K562 (cell line): ENCODE measurements at regions not wholly inside any gene's neighbourhood (a gene's known extent, or its start where the extent isn't known, plus 50 kb on each side); places are given as distances from the start of the nearest gene placed in this dataset.

Source experiments
- ATAC-seq: fragments of 200-7000 bp; cut with Tn5 transposase; 3 replicates; pipeline ENCODE4 v1.9.1; 2020; ENCODE audit warnings: moderate library complexity
- BruUV-seq: library from RNA; stranded (reverse); fragments of 400-500 nt; replicated peaks from 2 replicates; lab custom pipeline; 2021; lab: Mats Ljungman, UMichigan
- CTCF ChIA-PET: fragments of 300-600 bp; formaldehyde crosslinking; extraction: SDS; loops from one replicate; lab custom pipeline; 2021; ENCODE audit warnings: low intra/inter-chr PET ratio; lab: Yijun Ruan, JAX
- POLR2A ChIA-PET: fragments of 300-600, 350-650 bp; sonication (Branson Sonifier 250); formaldehyde crosslinking; extraction: SDS; loops from one replicate; lab custom pipeline; 2021; ENCODE audit warnings: antibody characterized with exemption, inconsistent platforms; lab: Yijun Ruan, JAX
- DNase-seq, 4 experiments: peaks; one replicate each; pipeline versions ENCODE4 v3.0.0 to v3.0.0-alpha.2; 2011 to 2018; ENCODE audit warnings: low spot score in 3 of 4, mixed read lengths in 3 of 4; ENCODE audit errors: extremely low read depth in 1 of 4
- FAIRE-seq: peaks from 2 replicates; lab custom pipeline; 2011; peaks lifted over from hg19 to GRCh38; lab: Jason Lieb, UNC
- H2AFZ ChIP-seq: 2 replicates; pipeline ENCODE4 v1.6.0; 2011; ENCODE audit warnings: low read depth, low read length, control low read depth, inconsistent platforms
- H3K27ac ChIP-seq: fragments of 200-600 bp; 3 replicates; pipeline ENCODE4 v1.8.0; 2011; ENCODE audit warnings: low read depth, mild to moderate bottlenecking, control low read depth, inconsistent platforms, low read length, moderate library complexity, mixed read lengths; ENCODE audit errors: extremely low read depth
- H3K27me3 ChIP-seq, 2 experiments: fragments of 300-600 bp in 1 of 2; 2 replicates in 1 of 2; 3 replicates in 1 of 2; pipeline versions ENCODE4 v1.6.0 to v1.8.0; 2011; ENCODE audit warnings: inconsistent platforms in 2 of 2, low read length in 2 of 2, mild to moderate bottlenecking in 1 of 2, mixed read lengths in 1 of 2, moderate library complexity in 1 of 2; ENCODE audit not compliant: control insufficient read depth in 2 of 2, insufficient read depth in 2 of 2
- H3K36me3 ChIP-seq: fragments of 300-600 bp; 3 replicates; pipeline ENCODE4 v1.8.0; 2011; ENCODE audit warnings: mild to moderate bottlenecking, low read length, inconsistent platforms; ENCODE audit not compliant: control insufficient read depth, insufficient read depth
- H3K4me1 ChIP-seq, 2 experiments: fragments of 200-600 bp in 1 of 2; replicated peaks in 1 of 2; 2 replicates in 1 of 2; 3 replicates in 1 of 2; pipeline versions ENCODE4 v1.5.1 to v1.8.0; 2011; ENCODE audit warnings: inconsistent platforms in 2 of 2, low read length in 2 of 2, mild to moderate bottlenecking in 1 of 2, mixed read lengths in 1 of 2, moderate library complexity in 1 of 2; ENCODE audit not compliant: control insufficient read depth in 2 of 2, insufficient read depth in 2 of 2
- H3K4me2 ChIP-seq: 2 replicates; pipeline ENCODE4 v1.6.1; 2011; ENCODE audit warnings: low read length, control low read depth, inconsistent platforms, mixed read lengths; ENCODE audit not compliant: insufficient read depth
- H3K4me3 ChIP-seq: fragments of 200-600 bp; sonication (generic), shearing (Covaris generic); 2 replicates; pipeline ENCODE4 v1.5.1; 2016; ENCODE audit warnings: control low read depth, inconsistent platforms
- H3K79me2 ChIP-seq: fragments of 200-600 bp; 3 replicates; pipeline ENCODE4 v1.8.0; 2011; ENCODE audit warnings: low read length, inconsistent platforms; ENCODE audit not compliant: control insufficient read depth, insufficient read depth
- H3K9ac ChIP-seq, 2 experiments: 2 replicates each; pipeline versions ENCODE4 v1.6.0 to v1.6.1; 2011; ENCODE audit warnings: low read depth in 2 of 2, low read length in 2 of 2, control low read depth in 1 of 2, inconsistent platforms in 1 of 2, mild to moderate bottlenecking in 1 of 2, mixed read lengths in 1 of 2; ENCODE audit not compliant: insufficient read depth in 1 of 2
- H3K9me1 ChIP-seq: one replicate; pipeline ENCODE4 v1.6.0; 2011; ENCODE audit warnings: inconsistent platforms, mild to moderate bottlenecking, low read length, moderate library complexity; ENCODE audit not compliant: control insufficient read depth, insufficient read depth
- H3K9me3 ChIP-seq: replicated peaks from 2 replicates; pipeline ENCODE4 v1.5.1; 2011; ENCODE audit warnings: low read depth, low read length, inconsistent platforms; ENCODE audit not compliant: control insufficient read depth, insufficient read depth
- H4K20me1 ChIP-seq: replicated peaks from 2 replicates; pipeline ENCODE4 v1.6.1; 2011; ENCODE audit warnings: low read length, inconsistent platforms, mixed read lengths; ENCODE audit not compliant: control insufficient read depth, insufficient read depth
- GATAD2A ChIP-seq: fragments of 450-650 bp; IDR thresholded peaks from 2 replicates; pipeline ENCODE4 v1.6.1; 2017
- MBD2 ChIP-seq: sonication (generic); IDR thresholded peaks from 2 replicates; pipeline ENCODE4 v1.6.1; 2016; ENCODE audit warnings: low read depth, borderline replicate concordance
- PHB2 ChIP-seq: fragments of 450-650 bp; IDR thresholded peaks from 2 replicates; pipeline ENCODE4 v1.6.1; 2017; ENCODE audit warnings: low read depth
- RAD51 ChIP-seq: fragments of 450-650 bp; IDR thresholded peaks from 2 replicates; pipeline ENCODE4 v1.7.1; 2016; ENCODE audit warnings: low read depth, mild to moderate bottlenecking, borderline replicate concordance
- SIRT6 ChIP-seq: IDR thresholded peaks from one replicate; pipeline ENCODE4 v1.6.1; 2012; ENCODE audit warnings: low read depth, mild to moderate bottlenecking, control low read depth, inconsistent platforms, low read length, moderate library complexity
- SREBF2 ChIP-seq: sonication (generic); formaldehyde crosslinking; IDR thresholded peaks from 2 replicates; pipeline ENCODE4 v1.4.0; 2020; ENCODE audit warnings: mild to moderate bottlenecking, missing genetic modification reagents
- ZFPM2 ChIP-seq: fragments of 250-450 bp; sonication (Bioruptor Pico); IDR thresholded peaks from 2 replicates; pipeline ENCODE4 v1.5.1; 2022; ENCODE audit warnings: mild to moderate bottlenecking
- ZNF143 ChIP-seq: sonication (generic); formaldehyde crosslinking; IDR thresholded peaks from 2 replicates; pipeline ENCODE4 v1.9.0; 2022; ENCODE audit warnings: mild to moderate bottlenecking, missing genetic modification reagents
- ZNF699 ChIP-seq: fragments of 250-450 bp; sonication (Bioruptor Pico); IDR thresholded peaks from 2 replicates; pipeline ENCODE4 v1.8.0; 2021; ENCODE audit warnings: mild to moderate bottlenecking, moderate library complexity; ENCODE audit not compliant: insufficient replicate concordance
- WGBS: fragments of 100-300 bp; shearing (Covaris generic); methylation state at CpG from one replicate; pipeline ENCODE4 v1.1.6; 2016; ENCODE audit warnings: low coverage, mixed read lengths; ENCODE audit not compliant: insufficient coverage; ENCODE audit errors: missing lambda C conversion rate; 5-methylcytosine and 5-hydroxymethylcytosine counted together
- in situ Hi-C: fragments of 300-500 bp; cut with MboI; formaldehyde crosslinking; loops from 4 replicates; pipeline ENCODE4 v1.15.0; 2018; ENCODE audit warnings: inconsistent platforms, mixed read lengths
- intact Hi-C: fragments of 100-400 bp; cut with micrococcal nuclease; formaldehyde crosslinking; loops from 2 replicates; pipeline ENCODE4 v1.14.2; 2022
- TF ChIP-seq, protein P1 (sequence below): fragments of 250-450 bp; sonication (Bioruptor Pico); IDR thresholded peaks from 2 replicates; pipeline ENCODE4 v1.9.0; 2021; ENCODE audit warnings: mild to moderate bottlenecking, inconsistent platforms
- TF ChIP-seq, protein P2 (sequence below), 2 experiments: fragments of 200-800 bp in 1 of 2; sonication (Bioruptor generic) in 1 of 2; sonication (generic) in 1 of 2; formaldehyde crosslinking in 1 of 2; IDR thresholded peaks in 1 of 2; conservative IDR thresholded peaks in 1 of 2; 2 replicates each; pipeline versions ENCODE4 v1.5.0 to v1.6.1; 2016 to 2020; ENCODE audit warnings: missing compliant biosample characterization in 1 of 2, missing genetic modification characterization in 1 of 2, missing genetic modification reagents in 1 of 2
- TF ChIP-seq, protein P3 (sequence below): fragments of 450-650 bp; formaldehyde crosslinking; conservative IDR thresholded peaks from 2 replicates; pipeline ENCODE4 v1.4.0; 2022; ENCODE audit warnings: mild to moderate bottlenecking, missing genetic modification characterization
- TF ChIP-seq, protein P4 (sequence below): fragments of 450-650 bp; IDR thresholded peaks from 2 replicates; pipeline ENCODE4 v1.6.1; 2017; ENCODE audit warnings: antibody characterized with exemption

- TF ChIP-seq, protein P1, sequence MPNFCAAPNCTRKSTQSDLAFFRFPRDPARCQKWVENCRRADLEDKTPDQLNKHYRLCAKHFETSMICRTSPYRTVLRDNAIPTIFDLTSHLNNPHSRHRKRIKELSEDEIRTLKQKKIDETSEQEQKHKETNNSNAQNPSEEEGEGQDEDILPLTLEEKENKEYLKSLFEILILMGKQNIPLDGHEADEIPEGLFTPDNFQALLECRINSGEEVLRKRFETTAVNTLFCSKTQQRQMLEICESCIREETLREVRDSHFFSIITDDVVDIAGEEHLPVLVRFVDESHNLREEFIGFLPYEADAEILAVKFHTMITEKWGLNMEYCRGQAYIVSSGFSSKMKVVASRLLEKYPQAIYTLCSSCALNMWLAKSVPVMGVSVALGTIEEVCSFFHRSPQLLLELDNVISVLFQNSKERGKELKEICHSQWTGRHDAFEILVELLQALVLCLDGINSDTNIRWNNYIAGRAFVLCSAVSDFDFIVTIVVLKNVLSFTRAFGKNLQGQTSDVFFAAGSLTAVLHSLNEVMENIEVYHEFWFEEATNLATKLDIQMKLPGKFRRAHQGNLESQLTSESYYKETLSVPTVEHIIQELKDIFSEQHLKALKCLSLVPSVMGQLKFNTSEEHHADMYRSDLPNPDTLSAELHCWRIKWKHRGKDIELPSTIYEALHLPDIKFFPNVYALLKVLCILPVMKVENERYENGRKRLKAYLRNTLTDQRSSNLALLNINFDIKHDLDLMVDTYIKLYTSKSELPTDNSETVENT: 0 out of 2 replicates have a peak, but pooled peaks have one; percentile 34
- TF ChIP-seq, protein P2, sequence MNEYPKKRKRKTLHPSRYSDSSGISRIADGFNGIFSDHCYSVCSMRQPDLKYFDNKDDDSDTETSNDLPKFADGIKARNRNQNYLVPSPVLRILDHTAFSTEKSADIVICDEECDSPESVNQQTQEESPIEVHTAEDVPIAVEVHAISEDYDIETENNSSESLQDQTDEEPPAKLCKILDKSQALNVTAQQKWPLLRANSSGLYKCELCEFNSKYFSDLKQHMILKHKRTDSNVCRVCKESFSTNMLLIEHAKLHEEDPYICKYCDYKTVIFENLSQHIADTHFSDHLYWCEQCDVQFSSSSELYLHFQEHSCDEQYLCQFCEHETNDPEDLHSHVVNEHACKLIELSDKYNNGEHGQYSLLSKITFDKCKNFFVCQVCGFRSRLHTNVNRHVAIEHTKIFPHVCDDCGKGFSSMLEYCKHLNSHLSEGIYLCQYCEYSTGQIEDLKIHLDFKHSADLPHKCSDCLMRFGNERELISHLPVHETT (CRISPR knock-in tag; conservative IDR thresholded peaks at IDR 0.05 in 1 of 2, IDR thresholded peaks at IDR 0.05 in 1 of 2): no peak
- TF ChIP-seq SREBF2: no peak
Observed at GRCh38 chr6:27830212-27830599, 82.0 kb downstream of the OR2B2 start (continued).

GRCh38 chr6:27829453-27830211 lies 82.6 kb downstream of the OR2B2 start:
- Histone ChIP-seq H4K20me1 (peaks cover 28% of the 10 kb centered on the region), H3K9me3 (no peaks in the 10 kb centered on the region), H3K79me2 (peaks cover 69% of the 10 kb centered on the region), H3K36me3 (peaks cover 45% of the 10 kb centered on the region), H3K4me3 (peak overlapping the region; percentile 69), H3K9me1 (no peaks in the 10 kb centered on the region), H2AFZ (no peak overlapping the region), H3K4me1 (peaks cover 13 to 15% of the 10 kb centered on the region in 2 experiments; a peak in 4 of 5 replicates), H3K4me2 (peak overlapping the region; percentile 96), H3K27me3 (no peaks in the 10 kb centered on the region; a peak in 1 of 5 replicates), H3K9ac (peak overlapping the region; percentile 80 to 96), H3K27ac (peak overlapping the region; percentile 95)
- ChIA-PET POLR2A (interaction anchor here (0.6 to 11.9 kb wide), 18 partner anchors 8 to 683 kb away, joined by 3 to 826 read pairs (median 4); a partner anchor contains a TSS), CTCF (no interaction called here)
- FAIRE-seq (no peak), DNase-seq (peak in 1 of 4 experiments; percentile 39), ATAC-seq (peak; percentile 6)
- BruUV-seq: no TSS peak
- intact Hi-C loops: loop anchor here (2.0 to 10.0 kb wide), 5 partner anchors 19 to 1625 kb away; a partner anchor contains a TSS
- WGBS: 15% methylated on average over 9 of the region's 9 CpGs
- in situ Hi-C loops: loop anchor here (10.0 kb wide), 1 partner anchor 1705 kb away; a partner anchor contains a TSS
- TF ChIP-seq ZNF143 (CRISPR knock-in tag) (no peak), RAD51 (no peak), GATAD2A (no peak), ZFPM2 (CRISPR knock-in tag) (no peak), SIRT6 (no peak), MBD2 (no peak), PHB2 (no peak), ZNF699 (CRISPR knock-in tag) (no peak)
- TF ChIP-seq, protein P3, sequence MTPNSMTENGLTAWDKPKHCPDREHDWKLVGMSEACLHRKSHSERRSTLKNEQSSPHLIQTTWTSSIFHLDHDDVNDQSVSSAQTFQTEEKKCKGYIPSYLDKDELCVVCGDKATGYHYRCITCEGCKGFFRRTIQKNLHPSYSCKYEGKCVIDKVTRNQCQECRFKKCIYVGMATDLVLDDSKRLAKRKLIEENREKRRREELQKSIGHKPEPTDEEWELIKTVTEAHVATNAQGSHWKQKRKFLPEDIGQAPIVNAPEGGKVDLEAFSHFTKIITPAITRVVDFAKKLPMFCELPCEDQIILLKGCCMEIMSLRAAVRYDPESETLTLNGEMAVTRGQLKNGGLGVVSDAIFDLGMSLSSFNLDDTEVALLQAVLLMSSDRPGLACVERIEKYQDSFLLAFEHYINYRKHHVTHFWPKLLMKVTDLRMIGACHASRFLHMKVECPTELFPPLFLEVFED (CRISPR knock-in tag): peak; percentile 91
- TF ChIP-seq, protein P4, sequence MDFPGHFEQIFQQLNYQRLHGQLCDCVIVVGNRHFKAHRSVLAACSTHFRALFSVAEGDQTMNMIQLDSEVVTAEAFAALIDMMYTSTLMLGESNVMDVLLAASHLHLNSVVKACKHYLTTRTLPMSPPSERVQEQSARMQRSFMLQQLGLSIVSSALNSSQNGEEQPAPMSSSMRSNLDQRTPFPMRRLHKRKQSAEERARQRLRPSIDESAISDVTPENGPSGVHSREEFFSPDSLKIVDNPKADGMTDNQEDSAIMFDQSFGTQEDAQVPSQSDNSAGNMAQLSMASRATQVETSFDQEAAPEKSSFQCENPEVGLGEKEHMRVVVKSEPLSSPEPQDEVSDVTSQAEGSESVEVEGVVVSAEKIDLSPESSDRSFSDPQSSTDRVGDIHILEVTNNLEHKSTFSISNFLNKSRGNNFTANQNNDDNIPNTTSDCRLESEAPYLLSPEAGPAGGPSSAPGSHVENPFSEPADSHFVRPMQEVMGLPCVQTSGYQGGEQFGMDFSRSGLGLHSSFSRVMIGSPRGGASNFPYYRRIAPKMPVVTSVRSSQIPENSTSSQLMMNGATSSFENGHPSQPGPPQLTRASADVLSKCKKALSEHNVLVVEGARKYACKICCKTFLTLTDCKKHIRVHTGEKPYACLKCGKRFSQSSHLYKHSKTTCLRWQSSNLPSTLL: peak; percentile 35; the same call in 1 of the 2 replicates
